Activated CD4-positive, CD25-positive, alpha-beta regulatory T cell (primary cell): ENCODE measurements at regions not wholly inside any gene's neighbourhood (a gene's known extent, or its start where the extent isn't known, plus 50 kb on each side); places are given as distances from the start of the nearest gene placed in this dataset.
"Not testable (repeated sequence)": the region's sequence is repeated elsewhere in the genome, so short reads cannot be mapped to it uniquely, and the experiment has no call there.

Experiments used
- DNase-seq, 4 experiments: peaks; one replicate each; lab custom pipeline; 2025; lab: John Stamatoyannopoulos, UW

DNA sequence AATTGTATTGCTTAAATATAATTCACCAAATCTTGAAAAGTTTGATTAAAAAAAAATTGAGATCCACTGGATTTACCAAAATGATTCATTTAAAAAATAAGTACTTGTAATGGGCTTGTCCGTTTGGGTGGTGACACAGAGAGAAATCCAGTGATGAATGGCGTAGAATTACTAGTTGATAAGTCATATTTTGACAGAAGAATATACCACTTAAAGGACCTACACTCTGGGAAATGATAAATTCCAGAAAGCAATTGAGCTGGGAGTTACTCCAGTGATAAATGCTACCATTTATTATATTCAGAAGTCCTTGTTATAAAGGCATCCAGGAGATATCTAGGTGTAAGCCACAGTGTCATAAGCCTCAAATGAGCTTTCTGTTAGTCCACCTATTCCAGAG lies 141.8 kb upstream of the CFAP20DC start:
- DNase-seq, result no peak

DNA sequence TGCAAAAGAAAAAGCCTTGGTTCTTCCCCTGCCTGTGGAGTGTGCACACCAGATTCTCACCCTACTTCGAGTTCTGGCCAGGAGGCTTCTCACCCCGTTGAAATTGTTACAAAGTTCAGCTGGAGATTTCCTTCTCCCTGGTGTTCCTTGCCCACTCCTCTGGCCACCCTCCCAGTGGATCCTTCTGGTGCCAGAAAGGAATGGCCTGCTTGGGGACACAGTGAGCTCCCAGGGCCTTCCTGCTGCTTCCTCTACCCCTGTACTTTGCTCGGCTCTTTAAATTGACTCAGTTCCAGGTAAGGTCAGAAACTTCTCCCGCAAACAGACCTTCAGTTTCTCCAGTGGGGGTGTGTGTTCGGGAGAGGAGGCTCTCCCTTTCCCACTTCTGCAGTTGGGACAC lies 140.1 kb upstream of the CFAP20DC start:
- no peak for DNase-seq

DNA sequence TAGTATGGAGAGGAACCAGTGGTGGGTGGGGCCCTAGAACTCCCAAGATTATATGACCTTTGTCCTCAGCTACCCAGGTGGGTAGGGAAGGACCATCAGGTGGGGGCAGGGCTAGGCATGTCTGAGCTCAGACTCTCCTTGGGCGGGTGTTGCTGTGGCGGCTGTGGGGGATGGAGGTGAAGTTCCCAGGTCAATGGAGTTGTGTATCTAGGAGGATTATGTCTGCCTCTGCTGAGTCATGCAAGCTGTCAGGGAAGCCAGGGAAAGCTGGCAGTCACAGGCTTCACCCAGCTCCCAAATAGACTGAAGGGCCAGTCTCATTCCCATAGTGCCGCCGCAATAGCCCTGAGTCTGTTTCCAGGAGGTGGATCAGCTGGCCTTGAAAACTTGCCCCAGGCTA lies 139.7 kb upstream of the CFAP20DC start:
- DNase-seq, result no peak

DNA sequence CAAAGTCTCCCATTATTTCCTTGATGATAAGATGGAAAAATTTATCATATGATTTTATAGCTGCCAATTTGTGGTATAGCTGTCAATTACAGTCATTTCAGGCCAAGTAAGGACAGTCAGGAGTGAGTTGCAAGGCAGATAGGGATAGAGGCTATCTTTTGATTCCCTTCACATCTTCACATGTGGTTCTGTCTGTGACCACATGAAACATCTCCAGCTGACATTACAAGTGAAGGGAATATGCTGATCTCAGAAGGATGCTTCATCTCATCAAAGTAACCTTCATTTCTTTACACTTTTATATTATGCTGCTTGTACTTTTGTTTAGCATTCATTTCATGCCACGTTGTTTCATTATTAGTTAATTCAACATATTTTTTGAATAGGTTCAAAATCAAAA lies 136.9 kb upstream of the CFAP20DC start:
- DNase-seq, result no peak

DNA sequence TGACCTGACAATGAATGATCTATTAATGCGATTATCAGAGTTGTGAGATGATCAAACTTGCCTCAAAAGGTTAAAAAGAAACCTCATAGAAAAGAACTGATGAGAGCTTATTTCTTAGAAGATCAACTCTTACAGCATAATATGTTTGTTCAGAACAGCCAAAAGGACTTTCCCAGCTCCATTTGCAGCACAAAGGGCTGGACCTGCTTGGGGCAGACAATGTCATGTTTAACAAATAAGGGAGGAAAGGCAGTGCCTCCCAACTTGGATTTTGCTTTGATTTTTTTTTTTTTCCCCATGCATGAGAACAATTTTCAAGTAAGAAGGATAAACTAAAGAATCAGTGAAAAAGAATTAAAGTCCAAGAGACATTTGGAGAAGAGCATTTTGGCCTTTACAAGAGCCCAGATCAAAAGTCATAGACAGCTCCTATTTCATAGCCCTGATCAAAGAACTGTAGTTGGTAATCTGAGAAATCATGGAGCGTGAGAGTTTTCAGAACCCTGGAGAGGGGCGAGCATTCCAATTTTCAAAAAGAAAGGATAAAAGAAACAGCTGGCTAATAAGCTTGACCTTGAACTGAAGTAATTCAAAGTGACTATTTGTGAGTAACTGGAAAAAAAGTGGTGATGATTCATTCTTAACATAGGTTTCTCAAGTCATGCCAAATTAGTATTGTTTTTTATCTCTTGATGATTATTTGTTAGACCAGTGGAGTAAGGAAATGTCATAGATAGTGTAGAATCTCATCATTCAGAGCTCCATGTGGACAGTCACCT lies 136.0 kb upstream of the CFAP20DC start:
- no peak for DNase-seq

DNA sequence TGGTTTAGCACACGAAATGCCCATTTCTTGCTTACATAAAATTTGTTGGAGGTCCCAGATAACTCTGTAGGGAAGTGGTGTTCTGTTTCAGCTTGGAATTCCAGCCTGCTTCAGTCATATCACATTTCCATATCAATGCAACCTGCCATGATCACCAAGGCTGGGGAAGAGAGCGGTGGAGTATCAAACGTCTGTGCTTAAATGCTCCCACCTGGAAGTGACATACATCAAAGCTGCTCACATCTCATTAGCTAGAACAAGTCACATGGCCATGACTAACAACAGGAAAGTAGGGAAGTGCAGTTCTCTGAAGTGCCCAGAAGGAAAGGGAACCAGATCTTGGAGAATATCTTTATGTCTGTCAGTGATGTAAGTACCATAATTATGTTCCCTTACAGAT lies 130.2 kb upstream of the CFAP20DC start:
- DNase-seq, result no peak

DNA sequence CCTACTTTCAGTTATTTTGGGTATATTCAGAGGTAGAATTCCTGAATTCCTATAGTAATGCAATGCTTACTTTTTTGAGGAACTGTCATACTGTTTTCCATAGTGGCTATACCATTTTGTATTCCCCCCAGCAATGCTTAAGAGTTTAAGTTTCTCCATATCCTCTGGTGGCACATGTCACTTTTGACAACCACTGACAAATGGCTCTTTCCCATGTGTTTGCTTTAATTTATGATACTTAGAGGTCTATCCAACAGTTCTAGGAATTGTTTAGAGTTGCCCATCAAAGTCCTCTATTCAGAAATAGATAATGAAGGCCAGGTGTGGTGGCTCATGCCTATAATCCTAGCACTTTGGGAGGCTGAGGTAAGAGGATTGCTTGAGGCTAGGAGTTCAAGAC lies 128.9 kb upstream of the CFAP20DC start:
- DNase-seq, result no peak

DNA sequence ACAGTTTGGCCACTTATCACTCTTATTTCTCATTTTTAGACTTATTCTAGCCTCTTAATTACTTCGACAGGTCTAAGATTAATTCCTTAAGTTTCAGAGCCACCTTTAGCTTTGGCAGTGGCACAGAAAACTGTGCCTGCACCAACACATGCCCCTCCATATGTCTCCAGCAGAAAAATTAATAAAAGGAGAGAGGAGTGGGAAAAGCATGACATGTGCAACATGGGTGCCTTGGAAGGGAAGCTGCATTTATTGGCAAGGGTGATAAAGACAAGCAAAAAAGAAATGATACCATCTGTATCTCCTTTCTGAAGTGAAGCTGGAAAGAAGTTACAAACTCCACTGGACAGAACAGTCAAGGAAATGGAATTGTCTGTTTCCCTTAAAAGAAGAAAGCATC lies 121.7 kb upstream of the CFAP20DC start:
- no peak for DNase-seq

DNA sequence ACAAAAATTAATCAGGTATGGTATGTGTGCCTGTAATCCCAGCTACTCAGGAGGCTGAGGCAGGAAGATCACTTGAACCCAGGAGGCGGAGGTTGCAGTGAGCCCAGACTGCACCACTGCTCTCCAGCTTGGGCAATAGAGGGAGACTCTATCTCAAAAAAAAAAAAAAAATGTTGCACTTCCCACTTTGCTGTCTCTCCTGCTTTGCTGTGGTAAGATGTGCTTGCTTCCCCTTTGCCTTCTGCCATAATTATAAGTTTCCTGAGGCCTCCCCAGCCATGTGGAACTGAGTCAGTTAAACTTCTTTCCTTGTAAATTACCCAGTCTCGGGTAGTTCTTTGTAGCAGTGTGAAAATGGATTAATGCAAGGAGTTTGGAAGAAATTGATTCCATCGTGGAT lies 120.3 kb upstream of the CFAP20DC start:
- DNase-seq, result not testable (repeated sequence)

DNA sequence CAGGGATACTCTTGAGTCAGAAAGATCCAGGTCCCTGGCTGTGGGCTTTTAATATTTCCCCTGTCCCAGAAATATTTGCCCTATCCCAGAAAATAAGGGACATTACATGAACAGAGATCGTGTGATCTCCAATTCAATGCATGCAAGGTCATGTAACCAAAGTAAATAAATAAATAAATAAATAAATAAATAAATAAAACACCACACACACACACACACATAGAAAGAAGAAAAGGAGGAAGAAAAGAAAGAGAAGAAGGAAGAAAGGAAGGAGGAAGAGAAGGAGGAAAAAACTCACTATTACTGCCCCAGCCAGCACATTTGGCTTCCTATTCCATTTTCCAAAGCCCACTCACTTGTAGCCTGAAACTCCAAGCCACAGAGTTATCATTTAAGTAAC lies 117.9 kb upstream of the CFAP20DC start:
- no peak for DNase-seq

DNA sequence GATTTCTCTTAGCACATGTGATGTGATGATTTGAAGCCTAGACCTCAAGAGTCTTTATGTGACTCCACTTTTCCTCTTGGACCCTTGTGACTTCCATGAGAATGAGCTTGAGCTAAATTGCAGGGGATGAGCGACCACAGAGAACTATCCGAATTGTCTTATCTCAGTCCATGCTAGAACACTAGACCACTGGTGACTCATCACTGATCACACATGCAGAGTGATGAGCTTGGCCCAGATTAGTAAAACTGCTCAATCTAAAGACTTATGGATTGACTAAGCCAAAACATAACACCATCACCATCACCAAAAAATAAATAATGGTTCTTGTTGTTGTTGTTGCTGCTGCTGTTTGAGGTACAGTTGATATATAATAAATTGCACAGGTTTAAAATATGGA lies 114.1 kb upstream of the CFAP20DC start:
- no peak for DNase-seq

DNA sequence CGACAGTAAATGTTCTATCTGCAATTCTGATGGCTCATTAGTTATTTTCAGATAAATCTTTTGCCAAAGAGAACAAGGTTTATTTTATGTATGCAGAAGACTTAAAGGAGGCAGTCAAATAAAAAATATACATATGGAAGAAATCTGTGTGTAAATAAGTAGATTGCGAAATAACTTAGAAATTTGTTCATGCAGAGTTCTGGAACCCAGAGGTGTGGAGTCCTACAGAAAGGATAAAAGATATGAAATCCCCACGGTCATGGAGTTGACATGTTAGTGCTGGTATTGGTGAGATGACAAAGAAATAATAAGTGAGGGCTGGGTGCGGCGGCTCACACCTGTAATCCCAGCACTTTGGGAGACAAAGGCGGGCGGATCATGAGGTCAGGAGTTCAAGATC lies 111.2 kb upstream of the CFAP20DC start:
- DNase-seq, result no peak

DNA sequence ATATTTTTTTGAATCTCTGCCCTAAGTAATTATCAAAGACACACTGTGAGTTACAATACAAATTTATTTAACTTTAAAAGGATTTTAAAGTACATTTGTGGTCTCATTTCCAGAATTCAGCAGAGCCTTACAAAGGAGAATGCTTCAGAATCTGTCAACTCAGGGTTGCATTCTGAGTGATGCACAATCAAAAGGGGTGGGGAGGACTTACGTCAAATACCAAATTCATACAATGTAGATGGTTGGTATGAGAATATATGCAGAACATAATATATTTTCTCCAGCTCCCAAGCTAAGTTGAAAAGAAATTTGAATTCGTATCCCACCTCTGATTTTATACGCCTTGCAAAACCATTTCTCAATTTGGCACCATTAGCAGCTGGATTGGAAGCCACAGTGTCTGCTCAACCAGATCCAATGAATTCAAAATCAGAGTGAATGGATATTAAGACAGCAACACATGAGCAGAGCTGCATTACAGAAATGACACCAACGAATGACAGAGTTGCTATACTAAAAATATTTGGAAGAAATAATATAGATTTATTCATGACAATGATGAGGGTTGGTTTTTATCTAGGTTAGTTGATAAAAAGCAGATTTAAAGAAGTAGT lies 110.4 kb upstream of the CFAP20DC start:
- DNase-seq, result no peak

DNA sequence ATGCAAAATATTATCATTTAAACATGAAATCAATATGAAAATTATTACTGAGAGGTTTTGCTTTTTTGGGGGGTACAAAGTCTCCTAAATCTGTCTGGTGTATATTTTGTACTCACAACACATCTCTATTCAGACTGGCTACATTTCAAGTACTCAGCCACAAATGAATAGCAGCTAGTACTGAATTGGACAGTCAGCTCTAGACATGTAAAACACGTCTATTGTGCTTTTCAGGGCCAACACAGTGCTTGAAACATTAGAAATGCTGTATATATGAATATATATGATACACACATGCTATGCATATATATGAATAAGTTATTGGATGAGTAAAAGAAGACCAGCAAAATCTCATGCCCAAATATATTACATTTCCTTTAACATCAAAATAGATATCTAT lies 103.8 kb upstream of the CFAP20DC start:
- DNase-seq, result no peak

DNA sequence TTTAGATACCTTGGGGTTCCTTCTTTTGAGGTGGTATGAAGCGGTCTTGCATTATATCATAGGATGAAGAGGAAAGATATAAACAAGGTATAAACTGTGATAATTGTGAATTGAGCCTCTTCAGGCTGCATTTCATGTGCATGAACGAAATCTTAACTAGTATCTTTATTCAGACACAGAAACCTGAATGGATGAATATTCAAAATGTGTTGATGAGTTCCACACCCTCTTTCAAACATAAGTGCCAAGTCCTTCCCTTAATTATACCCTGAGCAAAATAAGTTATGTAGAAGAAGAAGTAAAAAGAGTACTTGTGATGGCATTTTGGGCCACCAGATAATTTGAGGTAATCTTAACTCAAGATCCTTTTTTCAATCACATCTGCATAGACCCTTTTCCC lies 103.1 kb upstream of the CFAP20DC start:
- no peak for DNase-seq

DNA sequence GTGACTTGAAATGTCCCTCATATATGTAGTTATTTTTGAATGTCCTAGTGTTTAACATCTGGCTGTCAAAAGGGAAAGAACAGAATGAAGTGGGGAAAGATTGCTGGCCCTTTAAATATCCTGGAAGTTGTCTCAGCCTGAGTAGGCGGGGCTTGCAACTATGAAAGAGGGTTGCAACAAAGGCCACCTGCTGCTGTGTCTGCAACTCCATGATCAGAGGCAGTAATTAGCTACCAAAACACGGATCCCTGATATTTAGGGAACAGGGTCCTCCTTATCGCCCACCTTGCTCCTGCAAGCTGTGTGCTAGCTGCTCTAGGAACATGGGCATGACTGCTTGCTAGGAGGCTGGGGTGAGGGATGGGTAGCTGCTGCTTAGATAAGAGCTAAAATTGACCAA lies 100.2 kb upstream of the CFAP20DC start:
- no peak for DNase-seq

DNA sequence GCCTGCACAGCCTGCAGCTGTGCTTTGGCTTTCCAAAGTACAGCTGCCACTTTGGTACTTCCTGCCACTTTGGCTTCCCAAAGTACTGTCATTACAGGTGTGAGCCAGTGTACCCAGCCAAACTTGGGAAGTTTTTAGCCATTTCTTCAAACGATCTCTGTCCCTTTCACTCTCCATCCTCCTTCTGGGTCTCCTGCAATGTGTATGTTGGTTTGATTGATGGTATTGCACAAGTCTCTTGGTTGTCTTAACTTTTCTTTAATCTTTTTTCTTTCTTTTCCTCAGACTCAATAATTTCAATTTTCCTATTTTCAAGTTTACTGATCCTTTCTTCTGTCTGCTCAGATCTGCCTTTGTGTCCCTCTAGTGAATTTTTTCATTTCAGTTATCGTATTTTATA lies 99.3 kb upstream of the CFAP20DC start:
- DNase-seq, result no peak

DNA sequence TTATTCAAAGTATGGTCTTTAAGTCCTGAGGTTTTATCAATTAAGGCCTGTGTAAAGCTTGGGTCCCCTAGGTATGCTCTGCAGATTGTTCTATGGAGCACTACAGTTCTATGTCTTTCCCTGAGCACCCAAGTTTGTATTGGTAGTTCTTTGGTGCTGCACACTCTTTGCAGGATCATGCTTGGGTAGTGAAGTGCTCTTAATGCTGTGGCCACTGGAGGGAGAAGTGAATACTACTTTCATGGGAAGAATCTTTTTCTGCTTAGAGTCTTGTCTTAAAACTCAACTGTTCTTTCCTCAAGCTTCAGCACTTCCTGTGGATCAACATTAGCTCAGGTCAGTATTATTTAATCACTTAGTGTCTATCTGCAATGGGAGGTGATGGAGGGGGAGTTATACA lies 93.6 kb upstream of the CFAP20DC start:
- no peak for DNase-seq

DNA sequence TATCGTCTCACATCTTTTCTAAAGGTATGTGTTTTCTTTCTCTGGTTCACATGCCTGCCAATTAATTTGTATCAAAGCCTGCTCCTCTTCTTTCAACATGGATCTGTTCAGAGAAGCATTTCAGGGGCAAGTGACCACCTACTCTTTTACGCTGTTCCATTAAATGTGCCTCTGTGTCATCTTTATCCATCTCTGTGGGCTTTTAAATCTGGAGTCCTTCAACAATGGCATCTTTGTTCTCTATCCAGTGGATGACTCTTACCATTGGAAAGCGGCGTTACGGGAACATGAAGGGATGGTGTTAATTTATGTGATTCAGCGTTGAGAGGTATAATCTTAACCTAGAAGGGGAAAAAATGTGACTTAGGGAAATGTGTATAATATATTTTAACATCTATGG lies 92.7 kb upstream of the CFAP20DC start:
- DNase-seq, result no peak

DNA sequence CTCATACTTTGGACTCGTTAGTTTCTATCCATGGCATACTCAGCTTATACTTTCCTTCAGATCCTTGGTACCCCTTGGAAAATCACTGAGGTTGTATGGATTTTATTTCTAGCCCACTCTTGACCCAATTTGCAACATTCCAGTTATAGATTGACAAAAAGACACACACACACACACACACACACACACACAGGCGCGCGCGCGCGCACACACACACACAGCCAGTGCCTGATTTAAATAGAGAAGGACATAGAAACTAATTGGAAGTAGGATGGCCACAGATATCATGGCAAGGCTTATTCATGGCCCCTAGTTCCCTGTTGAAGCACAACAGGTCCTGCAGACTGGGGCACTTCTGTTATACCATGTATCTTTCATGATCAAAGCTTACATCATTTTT lies 89.1 kb upstream of the CFAP20DC start:
- DNase-seq, result no peak

DNA sequence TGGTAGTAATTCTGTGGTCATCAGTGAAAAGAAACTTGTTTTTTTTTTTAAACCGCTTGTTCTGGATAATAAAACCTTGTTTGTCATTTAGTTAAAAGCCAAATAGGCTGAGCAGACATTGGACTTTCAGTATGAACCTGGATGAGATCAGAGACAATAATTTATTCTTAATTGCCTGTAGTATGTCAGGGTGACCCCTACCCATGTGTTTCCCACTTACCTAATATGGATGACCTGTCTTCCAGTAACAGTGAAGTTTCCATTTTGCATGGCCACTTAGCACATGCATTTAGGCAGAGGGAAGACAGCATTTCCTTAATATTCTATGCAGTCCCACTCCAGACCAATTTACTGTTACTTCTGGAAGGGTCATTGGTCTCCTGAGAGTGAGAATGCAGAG lies 87.6 kb upstream of the CFAP20DC start:
- no peak for DNase-seq

DNA sequence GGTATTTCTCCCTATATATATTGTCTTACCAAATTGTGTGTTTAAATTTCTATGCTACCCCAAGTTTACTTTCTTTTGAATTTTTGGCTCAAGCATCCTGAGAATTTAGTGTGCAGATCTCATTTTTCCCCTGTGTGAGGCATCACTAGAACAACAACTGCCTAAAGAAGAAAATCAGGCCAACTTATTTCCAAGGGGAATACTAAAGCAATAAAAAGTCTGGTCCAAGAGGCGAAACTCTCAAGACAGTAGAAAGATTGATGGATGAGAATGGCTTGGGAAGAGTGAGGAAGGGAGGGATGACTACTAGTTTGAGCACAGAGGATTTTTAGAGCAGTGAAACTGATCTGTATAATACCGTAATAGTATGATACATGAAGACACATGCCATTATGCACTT lies 86.3 kb upstream of the CFAP20DC start:
- DNase-seq, result no peak

DNA sequence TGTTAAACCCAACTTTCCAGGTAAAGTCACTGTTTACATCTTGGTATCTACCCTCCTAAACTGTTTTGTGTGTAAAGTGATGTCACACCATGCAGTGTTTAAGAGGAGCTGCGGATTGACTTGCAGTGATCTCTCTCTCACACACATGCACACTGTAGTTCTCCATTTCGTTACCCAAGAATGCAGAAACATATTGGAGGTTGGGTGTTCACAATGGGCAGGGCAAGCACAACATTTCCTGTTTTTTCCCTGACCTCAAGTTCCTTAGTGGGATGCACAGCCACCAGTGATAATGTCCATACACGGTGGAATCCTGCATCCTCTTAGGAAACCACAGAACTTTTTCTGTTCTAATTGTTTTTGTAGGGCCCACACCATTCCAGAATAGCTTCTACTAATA lies 85.3 kb upstream of the CFAP20DC start:
- DNase-seq, result no peak

DNA sequence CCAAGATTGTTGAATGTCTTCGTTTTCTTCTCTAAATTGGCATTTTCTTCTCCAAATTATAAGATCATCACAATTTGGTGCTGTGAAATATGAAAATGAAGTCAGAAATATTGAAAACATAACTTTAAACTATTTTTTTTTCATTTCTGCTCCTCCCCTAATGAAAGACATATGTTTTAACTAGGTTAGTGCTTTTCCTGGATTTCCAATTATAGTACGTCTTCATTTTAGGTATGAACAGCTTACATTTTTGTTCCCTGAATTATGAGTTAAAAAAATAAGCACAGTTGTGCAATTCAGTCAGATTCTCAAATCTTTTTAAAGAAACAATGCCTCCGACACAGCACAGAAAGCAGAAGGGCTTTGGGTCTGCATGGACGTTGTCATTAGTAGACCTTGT lies 83.5 kb upstream of the CFAP20DC start:
- no peak for DNase-seq
